Heart left ventricle (tissue), 16 donors: ENCODE measurements at regions not wholly inside any gene's neighbourhood (a gene's known extent, or its start where the extent isn't known, plus 50 kb on each side); places are given as distances from the start of the nearest gene placed in this dataset.

ENCODE experiments used
- ATAC-seq, 4 donors: fragments of 200-7000 bp; cut with Tn5 transposase; one replicate each; pipeline ENCODE4 v1.9.1; 2020 to 2022; ENCODE audit warnings: moderate library complexity in 4 of 4, mild to moderate bottlenecking in 3 of 4, moderate number of reproducible peaks in 1 of 4
- DNase-seq, 5 donors: peaks; one replicate each; pipeline ENCODE4 v3.0.0-alpha.2; 2020
- H3K27ac ChIP-seq, 12 donors: fragments of 200-600 bp; sonication (generic) in 4 of 12; one replicate each; pipeline versions ENCODE4 v1.5.0 to v1.8.0; 2016 to 2022; ENCODE audit warnings: mild to moderate bottlenecking in 2 of 12
- H3K27me3 ChIP-seq, 9 donors: fragments of 200-600 bp; sonication (generic) in 2 of 9; one replicate each; pipeline versions ENCODE4 v1.5.1 to v1.8.0; 2016 to 2022; ENCODE audit warnings: mild to moderate bottlenecking in 3 of 9
- H3K36me3 ChIP-seq, 9 donors: fragments of 200-600 bp; sonication (generic) in 2 of 9; one replicate each; pipeline versions ENCODE4 v1.5.0 to v1.8.0; 2018 to 2022; ENCODE audit warnings: mild to moderate bottlenecking in 2 of 9
- H3K4me1 ChIP-seq, 12 donors: fragments of 200-600 bp; sonication (generic) in 4 of 12; one replicate each; pipeline versions ENCODE4 v1.5.0 to v1.8.0; 2016 to 2022; ENCODE audit warnings: mild to moderate bottlenecking in 3 of 12
- H3K4me3 ChIP-seq, 12 donors: fragments of 200-600 bp; sonication (generic) in 4 of 12; one replicate each; pipeline versions ENCODE4 v1.5.0 to v1.8.0; 2017 to 2022; ENCODE audit warnings: mild to moderate bottlenecking in 9 of 12, moderate library complexity in 4 of 12
- H3K9me3 ChIP-seq, 12 donors: fragments of 200-600 bp; sonication (generic) in 4 of 12; one replicate each; pipeline versions ENCODE4 v1.5.0 to v1.8.0; 2016 to 2022; ENCODE audit warnings: mild to moderate bottlenecking in 1 of 12
- POLR2A ChIP-seq, 2 donors: fragments of 450-650 bp; IDR thresholded peaks; one replicate each; pipeline ENCODE4 v1.6.1; 2017; ENCODE audit warnings: antibody characterized with exemption in 2 of 2, mild to moderate bottlenecking in 2 of 2, moderate library complexity in 2 of 2
- WGBS, 4 donors: extraction: QIAGEN DNeasy Blood & Tissue Kit in 2 of 4; methylation state at CpG; one replicate each; pipeline versions ENCODE4 v1.1.5 to v1.1.7; 2013 to 2018; 5-methylcytosine and 5-hydroxymethylcytosine counted together
- intact Hi-C, 10 donors: fragments of 100-400 bp; cut with DNase I; formaldehyde crosslinking; loops; one replicate each; pipeline versions ENCODE4 v1.11.1 to v1.14.2; 2022
- TF ChIP-seq, protein P1 (sequence below), 12 donors: fragments of 200-600 bp; sonication (generic) in 4 of 12; IDR thresholded peaks; one replicate each; pipeline versions ENCODE4 v1.5.0 to v1.8.0; 2018 to 2022; ENCODE audit warnings: antibody characterized with exemption in 12 of 12, mild to moderate bottlenecking in 5 of 12
- donor health status: ischemic (EF 13 %, LVEDD 7.1; RV severe dilation, severe dysfunction).
- donor health status: healthy with polysubstance abuse.
- donor health status: DM: no; HTN: yes; CAD: no.
- donor health status: DM: no; HTN: no; CAD: no.
- donor health status: ischemic (EF 25% LVEDD 6.9; RV normal size, moderate dysfunction).
- donor health status: ischemic (EF 25% LVEDD 5.7; RV mildly dilated, moderate dysfunction).
- donor health status: healthy.
- donor health status: DM: yes; HTN: yes; CAD: no.
- donor health status: ischemic (EF 35%, LVEDD 5.7; RV mildly dilated, moderate dysfunction).
- donor health status: nonischemic (EF 11% LVEDD 7.7; RV severe dilation, severe dysfunction).
- donor health status: DM: yes; HTN: yes; CAD: no.
- donor health status: PGD.
- donor health status: ischemic (EF 29% LVEDD 5.4; RV normal size, mild dysfunction).
- donor health status: nonischemic (EF 23%, LVEDD 6.1; RV moderate dilation, normal function).

DNA sequence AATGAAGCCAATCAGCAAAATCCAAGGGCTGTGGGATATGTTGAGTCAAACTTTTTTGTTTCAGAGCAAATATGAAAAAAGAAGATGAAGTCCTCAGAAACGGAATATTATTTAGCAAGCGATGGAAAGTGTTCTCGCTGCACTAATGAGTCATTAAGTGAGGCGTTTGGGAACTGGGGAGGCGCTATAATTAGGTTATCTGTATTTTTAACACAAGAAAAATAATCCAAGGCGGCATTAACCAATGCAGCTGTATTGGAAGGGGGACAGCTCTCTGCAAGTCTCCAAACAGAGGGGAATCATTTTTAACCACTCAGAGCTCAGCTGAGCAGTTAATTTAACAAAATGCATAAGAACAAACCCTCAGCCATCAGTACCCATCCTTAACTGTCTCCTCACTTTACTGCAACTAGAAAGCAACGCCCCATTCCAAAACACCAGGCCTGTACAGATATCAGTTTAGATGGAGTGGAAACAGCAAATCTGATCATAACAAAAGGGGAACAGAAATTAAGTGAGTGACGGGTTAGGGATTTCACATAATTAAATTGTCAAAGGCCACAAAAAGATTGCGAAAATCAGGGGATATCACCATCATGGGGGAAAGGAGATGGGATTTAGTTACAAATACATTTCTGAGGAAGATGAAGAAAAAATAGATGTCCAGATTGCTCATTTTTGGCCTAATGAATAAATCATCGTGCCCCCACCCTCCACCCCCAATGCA, 211.0 kb upstream of the TOX3 start:
- WGBS, 4 donors, result 83 to 87% (median 86%) methylated on average over 10 of the region's 10 CpGs
- no peaks in the 10 kb centered on the region for H3K9me3 ChIP-seq
- ATAC-seq, result no peak
- no peaks in the 10 kb centered on the region for H3K36me3 ChIP-seq
- H3K4me3 ChIP-seq, result no peak overlapping the region
- TF ChIP-seq, protein P1, sequence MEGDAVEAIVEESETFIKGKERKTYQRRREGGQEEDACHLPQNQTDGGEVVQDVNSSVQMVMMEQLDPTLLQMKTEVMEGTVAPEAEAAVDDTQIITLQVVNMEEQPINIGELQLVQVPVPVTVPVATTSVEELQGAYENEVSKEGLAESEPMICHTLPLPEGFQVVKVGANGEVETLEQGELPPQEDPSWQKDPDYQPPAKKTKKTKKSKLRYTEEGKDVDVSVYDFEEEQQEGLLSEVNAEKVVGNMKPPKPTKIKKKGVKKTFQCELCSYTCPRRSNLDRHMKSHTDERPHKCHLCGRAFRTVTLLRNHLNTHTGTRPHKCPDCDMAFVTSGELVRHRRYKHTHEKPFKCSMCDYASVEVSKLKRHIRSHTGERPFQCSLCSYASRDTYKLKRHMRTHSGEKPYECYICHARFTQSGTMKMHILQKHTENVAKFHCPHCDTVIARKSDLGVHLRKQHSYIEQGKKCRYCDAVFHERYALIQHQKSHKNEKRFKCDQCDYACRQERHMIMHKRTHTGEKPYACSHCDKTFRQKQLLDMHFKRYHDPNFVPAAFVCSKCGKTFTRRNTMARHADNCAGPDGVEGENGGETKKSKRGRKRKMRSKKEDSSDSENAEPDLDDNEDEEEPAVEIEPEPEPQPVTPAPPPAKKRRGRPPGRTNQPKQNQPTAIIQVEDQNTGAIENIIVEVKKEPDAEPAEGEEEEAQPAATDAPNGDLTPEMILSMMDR (IDR thresholded peaks at IDR 0.05), result no peak
- no peak for TF ChIP-seq POLR2A (IDR thresholded peaks at IDR 0.05)
- H3K27me3 ChIP-seq, result no peaks in the 10 kb centered on the region
- H3K27ac ChIP-seq, result no peak overlapping the region
- no peak for DNase-seq
- intact Hi-C loops, result no loop called here
- H3K4me1 ChIP-seq, result no peaks in the 10 kb centered on the region

DNA sequence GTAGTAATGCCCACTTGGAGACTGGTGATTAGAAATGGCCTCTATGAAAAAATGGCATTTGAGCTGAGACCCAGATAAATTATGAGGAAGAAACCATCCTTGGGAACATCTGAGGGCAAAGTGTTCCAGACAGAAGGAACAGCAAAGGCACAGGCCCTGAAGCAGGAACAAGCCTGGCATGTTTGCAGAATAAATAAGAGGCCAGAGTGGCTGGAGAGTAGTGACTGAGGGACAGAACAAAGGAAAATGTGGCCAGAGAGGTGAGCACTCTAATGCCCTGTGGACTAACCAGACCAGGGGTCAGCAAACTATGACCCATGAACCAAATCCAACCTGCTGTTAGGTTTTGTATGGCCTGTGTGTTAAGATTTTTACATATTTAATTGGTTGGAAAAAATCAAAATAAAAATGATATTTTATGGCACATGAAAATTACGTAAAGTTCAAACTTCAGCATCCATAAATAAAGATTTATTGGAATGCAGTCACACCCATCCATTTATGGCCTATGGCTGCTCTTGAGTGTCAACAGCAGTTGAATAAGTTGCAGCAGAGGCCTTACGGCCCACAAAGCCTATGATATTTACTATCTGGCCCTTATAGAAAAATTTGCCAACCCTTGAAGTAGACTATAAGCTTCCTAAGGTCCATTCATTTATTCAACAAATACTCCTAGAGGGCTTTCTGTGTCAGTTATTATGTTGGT, 210.0 kb upstream of the TOX3 start:
- TF ChIP-seq POLR2A (IDR thresholded peaks at IDR 0.05), result no peak
- TF ChIP-seq, protein P1 (IDR thresholded peaks at IDR 0.05), result no peak
- Histone ChIP-seq H3K27ac (no peak overlapping the region), H3K4me1 (no peaks in the 10 kb centered on the region), H3K36me3 (no peaks in the 10 kb centered on the region), H3K4me3 (no peak overlapping the region), H3K9me3 (no peaks in the 10 kb centered on the region), H3K27me3 (no peaks in the 10 kb centered on the region)
- DNase-seq (no peak), ATAC-seq (no peak)
- intact Hi-C loops, result no loop called here
- WGBS, 4 donors, result 88 to 95% (median 92%) methylated on average over 2 of the region's 2 CpGs

DNA sequence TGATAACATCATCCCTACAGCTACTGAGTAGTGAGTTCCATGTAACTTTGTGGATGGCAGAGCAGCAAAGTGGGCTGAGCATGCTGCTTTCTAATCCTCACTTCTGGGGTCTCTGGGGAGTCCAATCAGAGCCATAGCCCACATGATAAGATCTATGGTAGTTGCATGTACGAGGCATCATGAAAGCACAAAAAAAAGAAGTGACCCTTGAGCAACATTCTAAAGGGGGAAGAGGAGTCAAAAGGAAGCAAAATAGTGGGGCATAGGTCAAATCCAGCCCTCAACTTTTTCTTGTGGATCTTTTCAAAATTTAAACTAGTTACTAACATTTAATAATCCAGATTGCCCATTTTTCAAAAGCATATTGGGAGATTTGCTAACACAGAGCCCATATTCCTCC, 208.5 kb upstream of the TOX3 start:
- Histone ChIP-seq H3K27me3 (no peaks in the 10 kb centered on the region), H3K27ac (no peak overlapping the region), H3K36me3 (no peaks in the 10 kb centered on the region), H3K9me3 (no peaks in the 10 kb centered on the region), H3K4me3 (no peak overlapping the region), H3K4me1 (no peaks in the 10 kb centered on the region)
- intact Hi-C loops, result no loop called here
- ATAC-seq (no peak), DNase-seq (no peak)
- no peak for TF ChIP-seq POLR2A (IDR thresholded peaks at IDR 0.05)
- WGBS, 4 donors, result 47 to 76% (median 73%) methylated on average over 1 of the region's 1 CpG

DNA sequence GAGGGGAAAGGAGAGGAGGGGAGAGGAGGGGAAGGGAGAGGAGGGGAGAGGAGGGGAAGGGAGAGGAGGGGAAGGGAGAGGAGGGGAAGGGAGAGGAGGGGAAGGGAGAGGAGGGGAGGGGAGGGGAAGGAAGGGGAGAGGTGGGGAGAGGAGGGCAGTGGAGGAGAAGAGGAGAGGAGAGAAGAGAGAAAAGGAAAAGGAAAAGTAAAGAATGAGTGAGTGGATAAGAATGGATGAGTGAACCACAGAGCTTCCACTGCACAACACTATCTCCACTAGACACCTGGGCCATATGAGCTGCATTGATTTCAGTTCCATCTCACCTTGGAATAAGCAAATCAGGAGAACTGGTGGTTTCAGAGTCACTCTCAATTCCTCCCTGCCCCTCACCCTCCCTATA, 204.1 kb upstream of the TOX3 start:
- TF ChIP-seq POLR2A (IDR thresholded peaks at IDR 0.05), result no peak
- TF ChIP-seq, protein P1 (IDR thresholded peaks at IDR 0.05), result no peak
- Histone ChIP-seq H3K27ac (no peak overlapping the region), H3K4me1 (no peaks in the 10 kb centered on the region), H3K36me3 (no peaks in the 10 kb centered on the region), H3K27me3 (peaks cover 0 to 5% (median 0%) of the 10 kb centered on the region in 9 donors), H3K9me3 (no peaks in the 10 kb centered on the region), H3K4me3 (no peak overlapping the region)
- intact Hi-C loops, result no loop called here
- no peak for ATAC-seq
- DNase-seq, result no peak
